LNCaP clone FGC (cell line): ENCODE measurements at regions not wholly inside any gene's neighbourhood (a gene's known extent, or its start where the extent isn't known, plus 50 kb on each side); places are given as distances from the start of the nearest gene placed in this dataset.

ENCODE experiments used
- DNase-seq: peaks from one replicate; pipeline ENCODE4 v3.0.0-alpha.2; 2011; ENCODE audit warnings: low read depth
- H3K4me3 ChIP-seq: 2 replicates; pipeline ENCODE4 v1.5.1; 2011; ENCODE audit warnings: mild to moderate bottlenecking, low read depth, low read length, control low read depth
- CTCF ChIP-seq: IDR thresholded peaks from 2 replicates; pipeline ENCODE4 v1.5.1; 2012; ENCODE audit warnings: mild to moderate bottlenecking; ENCODE audit not compliant: control insufficient read depth, insufficient read depth; ENCODE audit errors: extremely low read depth

- no peak for TF ChIP-seq CTCF
- no peak for DNase-seq
- H3K4me3 ChIP-seq: no peak overlapping the region
These were observed 541.0 kb upstream of the SPTLC3 start for GRCh38 chr20:12467758-12468157.

GRCh38 chr20:12482661-12483060 is 526.1 kb upstream of the SPTLC3 start:
- H3K4me3 ChIP-seq: no peak overlapping the region
- TF ChIP-seq CTCF: no peak
- no peak for DNase-seq

GRCh38 chr20:12502443-12502842 is 506.3 kb upstream of the SPTLC3 start:
- no peak overlapping the region for H3K4me3 ChIP-seq
- no peak for DNase-seq
- no peak for TF ChIP-seq CTCF

GRCh38 chr20:12504779-12505178 is 504.0 kb upstream of the SPTLC3 start:
- DNase-seq: no peak
- no peak for TF ChIP-seq CTCF
- no peak overlapping the region for H3K4me3 ChIP-seq

- TF ChIP-seq CTCF: no peak
- H3K4me3 ChIP-seq: no peak overlapping the region
- DNase-seq: no peak
These were observed 497.3 kb upstream of the SPTLC3 start for GRCh38 chr20:12511499-12511898.

- DNase-seq: no peak
- no peak overlapping the region for H3K4me3 ChIP-seq
- no peak for TF ChIP-seq CTCF
These were observed 496.0 kb upstream of the SPTLC3 start for GRCh38 chr20:12512755-12513154.

- no peak overlapping the region for H3K4me3 ChIP-seq
- DNase-seq: no peak
- TF ChIP-seq CTCF: no peak
These were observed 480.7 kb upstream of the SPTLC3 start for GRCh38 chr20:12528104-12528503.
